Hematopoietic multipotent progenitor cell treated with erythropoietin and hydrocortisone succinate and interleukin-3 and kit ligand, for 15 days (in vitro differentiated cells): ENCODE measurements at regions not wholly inside any gene's neighbourhood (a gene's known extent, or its start where the extent isn't known, plus 50 kb on each side); places are given as distances from the start of the nearest gene placed in this dataset.

Experiments used
- DNase-seq: peaks from one replicate; pipeline ENCODE4 v3.0.0-alpha.2; 2015; ENCODE audit warnings: low spot score

- DNase-seq: no peak
These were observed 321.4 kb upstream of the MEOX2 start for GRCh38 chr7:16007911-16008310.

GRCh38 chr7:16004702-16005101 is 318.2 kb upstream of the MEOX2 start:
- DNase-seq: no peak

- no peak for DNase-seq
These were observed 315.0 kb upstream of the MEOX2 start for GRCh38 chr7:16001477-16001876.

DNA sequence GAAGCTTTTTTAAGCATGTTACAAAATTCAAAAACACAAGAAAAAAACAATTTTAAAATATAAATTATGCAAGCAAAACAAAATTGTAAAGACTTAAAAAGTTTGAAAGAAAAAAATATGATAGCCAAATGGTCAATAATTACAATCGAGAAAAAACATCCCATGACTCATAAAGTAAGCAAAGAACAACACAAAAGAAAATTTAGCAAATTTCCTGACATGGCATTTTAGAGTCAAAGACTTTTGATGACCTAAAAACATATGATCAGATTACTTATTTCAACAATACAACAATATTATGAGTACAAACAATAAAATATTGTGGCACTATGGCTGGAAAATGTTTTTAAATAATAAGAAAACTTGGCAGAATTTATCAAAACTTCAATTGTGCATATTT is 312.1 kb upstream of the MEOX2 start:
- DNase-seq: no peak

DNA sequence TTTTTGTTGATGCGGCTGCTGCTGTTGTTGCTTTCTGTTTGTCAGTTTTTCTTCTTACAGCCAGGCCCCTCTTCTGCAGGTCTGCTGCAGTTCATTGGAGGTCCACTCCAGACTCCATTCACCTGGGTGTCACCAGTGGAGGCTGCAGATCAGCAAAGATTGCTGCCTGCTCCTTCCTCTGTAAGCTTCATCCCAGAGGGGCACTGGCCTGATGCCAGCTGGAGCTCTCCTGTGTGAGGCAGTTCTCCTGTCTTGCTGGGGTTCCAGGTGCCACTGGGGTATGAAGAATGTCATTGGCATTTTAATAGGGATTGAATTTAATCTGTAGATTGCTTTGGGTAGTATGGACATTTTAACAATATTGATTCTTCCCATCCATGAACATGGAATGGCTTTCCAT is 308.5 kb upstream of the MEOX2 start:
- DNase-seq: no peak

DNA sequence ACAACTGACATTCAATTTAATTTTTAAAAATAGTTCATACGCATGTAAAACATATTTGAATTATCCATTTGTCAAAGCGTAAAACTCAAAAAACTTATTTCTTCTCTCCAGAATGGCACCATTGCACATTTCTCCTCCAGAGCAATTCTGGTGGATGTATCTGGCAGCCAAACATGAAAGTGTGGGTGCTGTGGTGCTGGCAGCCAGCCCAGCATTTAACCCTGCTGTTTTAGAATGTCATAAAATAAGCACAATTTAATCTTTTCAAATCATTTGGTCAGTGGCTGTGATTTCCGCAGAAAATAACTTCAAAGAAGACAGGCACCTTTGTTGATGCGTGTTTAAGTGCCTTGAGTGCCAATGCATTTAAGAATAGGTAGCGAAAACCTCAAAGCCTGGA is 302.7 kb upstream of the MEOX2 start:
- DNase-seq: no peak

DNA sequence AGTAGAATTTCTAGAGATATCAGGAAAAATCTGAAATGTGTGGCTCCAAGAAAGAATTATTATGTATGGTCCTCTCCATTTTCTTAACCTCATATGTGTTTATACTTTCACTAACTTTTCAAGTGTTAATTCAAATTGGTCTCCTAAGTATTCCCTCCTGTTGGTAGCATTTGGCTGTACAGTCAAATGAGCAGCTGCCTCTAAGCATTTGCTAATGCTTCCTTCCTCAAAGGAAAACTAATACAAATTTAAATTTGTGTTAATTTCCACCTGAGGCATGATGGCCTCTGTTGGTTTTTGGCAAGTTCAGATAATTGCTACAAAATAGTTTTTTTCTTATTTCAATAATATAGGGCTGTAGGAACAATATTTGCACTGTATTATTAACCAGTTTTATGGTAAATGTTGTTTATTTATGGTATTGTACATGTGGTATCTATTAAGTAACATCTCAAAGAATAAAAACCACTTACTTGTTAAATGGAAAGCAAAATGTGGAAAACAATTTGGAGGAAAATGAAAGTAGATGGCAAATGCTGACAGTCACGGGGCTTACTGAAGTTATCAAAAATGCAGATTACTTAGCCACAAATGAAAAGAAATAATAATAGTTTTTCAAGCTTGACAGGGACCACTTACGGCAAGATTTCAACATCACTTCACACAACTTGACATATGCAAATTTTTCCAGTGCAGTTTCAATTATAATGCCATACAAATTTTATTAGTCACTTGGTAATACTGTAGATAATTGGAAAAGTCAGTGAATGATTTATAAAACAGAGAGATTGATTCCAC is 299.3 kb upstream of the MEOX2 start:
- DNase-seq: no peak

DNA sequence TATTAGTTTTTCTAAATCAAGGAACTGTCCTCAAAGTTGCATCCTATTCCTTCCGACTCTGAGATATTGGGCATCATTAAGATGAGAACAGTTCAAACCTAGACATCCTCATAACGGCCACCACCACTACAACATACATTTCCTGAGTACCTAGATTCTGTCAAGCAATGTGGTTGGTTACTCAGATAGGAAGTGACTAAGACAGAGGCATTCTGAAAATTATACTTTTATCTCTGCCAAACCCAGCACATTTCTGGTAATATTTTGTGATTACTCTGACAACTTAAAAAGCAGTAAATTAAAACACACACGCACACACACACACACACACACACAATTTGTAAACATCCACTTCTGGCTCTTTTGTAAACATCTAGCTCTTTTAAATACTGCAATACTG is 291.2 kb upstream of the MEOX2 start:
- no peak for DNase-seq

DNA sequence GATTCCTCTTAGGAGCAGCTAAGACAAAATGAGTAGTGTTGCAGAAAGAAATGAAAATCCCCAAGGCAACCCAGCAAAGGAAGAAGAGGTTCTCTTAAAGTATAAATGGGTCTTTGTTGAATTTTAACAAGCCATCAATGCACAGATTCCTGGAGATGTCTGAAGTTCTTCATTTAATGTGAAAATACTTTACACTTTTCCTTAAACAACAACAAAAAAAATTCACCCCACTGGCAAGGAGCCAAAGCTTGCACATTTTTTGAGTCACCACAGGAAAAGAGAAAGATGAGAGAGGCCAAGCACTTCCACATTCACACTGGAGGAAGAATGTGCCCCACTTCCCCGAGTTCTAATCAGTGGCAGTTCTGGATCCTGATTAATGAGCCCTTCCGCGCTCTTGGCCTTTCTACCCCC is 286.4 kb upstream of the MEOX2 start:
- no peak for DNase-seq

GRCh38 chr7:15967551-15967950 is 281.1 kb upstream of the MEOX2 start:
- no peak for DNase-seq

GRCh38 chr7:15967121-15967520 is 280.6 kb upstream of the MEOX2 start:
- DNase-seq: no peak

DNA sequence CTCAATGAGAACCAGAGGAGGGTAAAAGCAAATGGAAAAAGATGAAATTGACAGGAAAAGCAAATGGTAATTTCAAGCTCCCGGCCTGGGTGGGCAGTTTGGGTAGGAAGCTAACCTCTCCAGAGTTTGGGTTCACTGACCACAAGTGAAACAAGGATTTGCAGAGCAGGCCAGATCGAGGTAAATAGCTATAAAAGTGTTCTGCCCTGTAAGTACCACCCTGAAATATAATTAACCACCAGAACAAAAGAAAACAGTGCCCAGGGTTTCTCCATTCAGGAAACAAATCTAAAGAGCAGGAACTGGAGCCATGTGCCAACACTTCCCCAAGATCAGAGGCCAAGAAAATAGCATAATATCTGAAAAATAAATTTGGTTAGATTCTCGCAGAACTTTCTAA is 276.7 kb upstream of the MEOX2 start:
- DNase-seq: no peak

DNA sequence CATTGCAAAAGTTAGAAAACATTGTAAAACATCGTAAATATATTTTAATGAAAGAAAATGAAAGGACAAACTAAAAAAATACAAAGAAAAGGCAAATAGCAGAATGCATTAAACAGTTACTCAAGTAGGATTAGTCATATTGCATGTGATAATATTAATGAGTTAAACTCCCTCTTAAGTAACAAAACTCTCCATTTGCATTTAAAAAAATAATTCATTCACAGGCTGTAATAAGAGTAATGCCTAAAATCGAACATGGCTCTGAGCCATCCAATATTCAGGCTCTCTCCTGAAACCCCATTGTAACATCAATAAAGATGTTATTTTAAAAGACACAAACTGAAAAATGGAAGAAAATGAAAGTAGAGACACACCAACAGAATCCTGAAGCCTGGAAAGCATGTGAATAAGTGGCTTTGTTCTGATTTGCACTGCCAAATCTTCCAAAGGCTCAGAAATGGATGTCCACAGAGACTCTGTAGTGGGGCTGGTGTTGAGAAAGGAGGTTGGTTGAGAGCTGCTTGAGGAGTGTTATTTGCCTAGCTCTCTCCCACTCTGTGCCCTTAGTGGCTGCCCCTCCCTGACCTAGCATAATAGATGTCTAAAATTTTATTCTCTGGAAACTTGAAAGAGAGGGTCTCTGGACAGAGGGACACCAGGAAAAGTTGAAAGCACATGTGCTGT is 268.3 kb upstream of the MEOX2 start:
- no peak for DNase-seq

DNA sequence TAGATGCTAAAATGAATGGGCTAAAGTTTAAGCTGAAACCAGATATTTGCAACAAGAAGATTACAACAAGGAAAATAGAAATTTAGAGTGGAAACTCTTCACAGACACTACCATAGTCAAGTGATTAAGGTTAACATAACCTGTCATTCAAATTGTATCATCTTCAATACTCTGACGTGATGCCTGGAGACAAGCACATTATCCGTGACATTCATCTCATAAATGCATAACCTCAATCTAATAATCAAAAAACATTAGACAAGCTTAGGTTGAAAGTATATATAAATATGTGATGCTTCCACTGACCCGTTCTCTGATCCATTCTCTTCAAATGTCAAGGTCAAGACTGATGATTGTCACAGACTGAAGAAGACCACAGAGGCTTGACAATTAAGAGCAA is 263.8 kb upstream of the MEOX2 start:
- DNase-seq: no peak

DNA sequence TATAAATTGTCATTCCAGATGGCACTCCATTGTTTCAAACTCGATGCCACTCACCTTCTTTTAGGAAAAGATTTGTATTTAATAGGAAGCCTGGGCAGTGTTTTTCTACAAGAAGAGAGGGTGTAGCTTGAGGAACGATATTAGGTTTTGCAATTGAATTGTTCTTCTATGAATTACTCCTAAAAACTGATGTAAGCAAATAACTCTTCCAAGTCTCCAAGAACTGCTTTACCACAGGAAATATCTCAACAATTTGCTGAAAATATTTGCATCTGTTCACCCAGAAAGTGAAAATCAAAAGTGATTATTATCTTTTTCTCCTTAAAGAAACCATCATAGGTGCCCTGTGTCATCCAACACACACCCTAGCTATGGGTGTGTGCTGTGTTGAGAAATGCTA is 261.3 kb upstream of the MEOX2 start:
- DNase-seq: no peak

GRCh38 chr7:15938115-15938514 is 251.6 kb upstream of the MEOX2 start:
- DNase-seq: no peak

DNA sequence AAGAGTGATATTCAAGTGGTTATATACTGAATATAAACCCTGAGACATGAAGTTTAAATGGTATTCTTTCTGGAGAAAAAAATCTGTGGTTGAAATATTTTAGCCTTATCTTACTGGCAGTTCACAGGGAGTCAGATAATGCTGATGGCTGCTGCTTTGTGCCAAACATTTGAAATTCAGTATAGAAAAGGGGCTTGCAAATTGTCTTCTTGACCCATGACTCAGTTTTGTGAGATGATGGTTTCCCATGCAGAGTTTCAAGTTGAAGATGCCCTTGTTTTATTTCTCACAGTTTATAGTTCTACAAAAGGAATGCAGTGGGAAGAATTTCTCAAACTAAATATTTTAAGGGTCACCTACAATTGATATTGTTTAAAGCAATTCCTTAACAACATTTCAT is 251.1 kb upstream of the MEOX2 start:
- DNase-seq: no peak

DNA sequence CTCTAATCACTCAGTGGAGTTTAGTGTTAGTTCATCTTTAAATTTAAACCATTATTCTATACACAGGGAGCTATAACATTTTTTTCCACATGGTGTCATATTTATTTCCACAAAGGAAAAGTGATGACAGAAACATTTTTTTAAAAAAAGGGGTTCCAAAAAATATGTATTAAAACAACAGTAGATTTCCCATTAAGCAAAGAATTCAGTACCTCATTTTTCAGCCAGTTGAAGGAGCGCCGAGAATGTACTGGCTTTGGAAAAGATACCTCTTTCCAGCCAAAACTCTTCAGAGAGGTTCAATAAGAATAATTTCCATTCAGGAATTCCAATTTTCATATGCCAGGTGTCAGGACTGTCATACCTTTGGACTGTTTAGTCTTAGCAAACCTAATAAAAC is 250.5 kb upstream of the MEOX2 start:
- no peak for DNase-seq

DNA sequence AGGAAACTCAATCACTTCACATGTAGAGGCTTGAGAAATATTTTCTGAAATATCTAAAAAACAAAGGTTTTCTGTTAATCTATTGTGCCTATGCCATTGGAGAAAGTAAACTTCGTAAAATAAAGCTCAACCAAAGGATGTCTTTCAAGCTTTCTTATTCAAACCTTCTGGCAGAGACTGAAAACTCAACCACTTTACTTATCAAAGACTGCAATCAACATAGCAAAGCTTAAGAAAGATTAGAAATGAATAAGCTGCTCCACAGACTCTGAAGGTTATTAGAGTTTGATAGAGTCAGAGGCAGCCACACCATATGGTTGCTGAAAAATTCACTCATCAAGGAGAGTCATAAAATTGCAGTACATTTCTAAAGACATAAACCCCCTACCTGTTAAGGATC is 245.8 kb upstream of the MEOX2 start:
- DNase-seq: no peak

DNA sequence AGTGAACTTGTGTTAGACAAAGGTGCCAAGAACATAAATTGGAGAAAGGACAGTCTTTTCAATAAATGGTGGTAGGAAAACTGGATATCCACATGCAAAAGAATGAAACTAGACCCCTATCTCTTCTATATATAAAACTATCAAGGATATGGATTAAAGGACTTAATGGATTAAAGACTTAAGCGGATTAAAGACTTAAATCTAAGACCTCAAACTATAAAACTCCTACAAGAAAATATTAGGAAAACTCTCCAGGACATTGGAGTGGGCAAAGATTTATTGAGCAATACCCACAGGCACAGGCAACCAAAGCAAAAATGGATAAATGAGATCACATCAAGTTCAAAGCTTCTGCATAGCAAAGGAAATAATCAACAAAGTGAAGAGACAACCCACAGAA is 242.9 kb upstream of the MEOX2 start:
- no peak for DNase-seq

DNA sequence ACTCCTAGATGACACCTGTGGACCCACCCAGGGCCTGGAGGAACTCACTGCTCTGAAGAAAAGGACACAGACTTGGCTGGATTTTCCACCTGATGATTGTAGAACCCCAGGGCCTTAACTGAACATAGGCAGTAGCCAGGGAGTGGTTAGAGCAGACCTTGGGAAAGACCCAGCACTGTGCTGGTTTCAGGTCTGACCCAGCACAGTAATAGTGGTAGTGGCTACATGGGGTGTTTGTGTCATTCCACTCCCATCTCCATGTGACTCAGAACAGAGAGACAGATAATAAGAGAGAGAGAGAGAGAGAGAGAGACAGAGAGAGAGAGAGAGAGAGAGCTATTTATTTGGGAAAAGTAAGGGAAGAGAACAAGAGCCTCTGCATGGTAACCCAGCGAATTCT is 239.1 kb upstream of the MEOX2 start:
- no peak for DNase-seq

GRCh38 chr7:15924910-15925309 is 238.4 kb upstream of the MEOX2 start:
- no peak for DNase-seq

DNA sequence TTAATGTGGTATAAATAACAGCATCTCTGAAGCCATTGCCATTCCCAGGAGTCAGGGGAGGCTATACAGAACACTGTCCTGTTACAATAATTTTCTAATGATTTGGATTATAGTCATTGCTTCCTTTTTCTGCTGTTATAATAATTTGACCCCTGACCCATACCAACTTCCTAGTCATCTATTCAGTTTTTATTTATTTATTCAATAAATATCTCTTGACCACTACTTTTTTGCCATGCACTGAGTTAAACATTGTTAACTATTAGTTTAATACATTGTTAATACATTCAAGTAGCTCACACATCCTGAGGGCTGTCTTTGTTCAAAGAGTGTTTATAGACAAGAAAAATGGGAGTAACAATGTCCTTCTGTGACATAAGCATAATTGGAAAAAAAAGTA is 235.5 kb upstream of the MEOX2 start:
- no peak for DNase-seq

DNA sequence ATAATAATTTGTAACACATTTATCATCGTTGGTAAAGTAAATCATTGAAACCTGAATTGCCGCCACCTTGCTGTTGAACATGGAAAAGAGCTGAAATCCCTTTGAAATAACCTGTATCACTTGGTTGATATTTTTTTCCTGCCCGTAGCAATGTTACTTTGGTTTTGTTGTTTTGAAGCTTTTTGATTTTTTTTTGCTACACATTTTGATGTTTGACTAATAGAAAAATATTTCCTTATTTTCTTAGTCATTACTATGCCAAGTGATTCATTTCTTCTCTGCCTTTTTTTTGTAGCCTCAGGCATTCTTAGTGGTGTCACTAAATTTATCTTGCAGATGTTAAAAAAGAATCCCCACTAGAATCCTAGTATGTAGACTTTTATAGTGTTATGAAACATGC is 235.1 kb upstream of the MEOX2 start:
- no peak for DNase-seq
